PC-3 (cell line): ENCODE measurements at regions not wholly inside any gene's neighbourhood (a gene's known extent, or its start where the extent isn't known, plus 50 kb on each side); places are given as distances from the start of the nearest gene placed in this dataset.

Source experiments
- ATAC-seq: fragments of 200-7000 bp; cut with Tn5 transposase; 2 replicates; pipeline ENCODE4 v1.9.1; 2020; ENCODE audit warnings: mild to moderate bottlenecking, moderate library complexity
- BruUV-seq: library from RNA; stranded (reverse); fragments of 400-500 nt; replicated peaks from 2 replicates; lab custom pipeline; 2021; lab: Mats Ljungman, UMichigan
- CTCF ChIA-PET: fragments of 300-600 bp; sonication (Branson Sonifier 250); formaldehyde crosslinking; loops from one replicate; lab custom pipeline; 2022; ENCODE audit warnings: antibody characterized with exemption; lab: Charles Lee
- POLR2A ChIA-PET: fragments of 300-600 bp; sonication (Branson Sonifier 250); formaldehyde crosslinking; loops from one replicate; lab custom pipeline; 2022; ENCODE audit warnings: antibody characterized with exemption; ENCODE audit not compliant: unreplicated experiment; lab: Charles Lee
- DNase-seq: peaks from one replicate; pipeline ENCODE4 v3.0.0-alpha.2; 2015
- H2AFZ ChIP-seq: fragments of 300-600 bp; sonication (generic); 2 replicates; pipeline ENCODE4 v1.6.0; 2016; ENCODE audit warnings: antibody characterized with exemption, low read length
- H3F3A ChIP-seq: fragments of 300-600 bp; sonication (generic); one replicate; pipeline ENCODE4 v1.6.0; 2017; ENCODE audit warnings: antibody characterized with exemption, low read length, control low read depth, mild to moderate bottlenecking; ENCODE audit not compliant: unreplicated experiment
- H3K27ac ChIP-seq: fragments of 300-600 bp; sonication (generic); 2 replicates; pipeline ENCODE4 v1.5.1; 2016; ENCODE audit warnings: mild to moderate bottlenecking, low read length
- H3K27me3 ChIP-seq: fragments of 300-600 bp; sonication (generic); 2 replicates; pipeline ENCODE4 v1.6.1; 2016; ENCODE audit warnings: low read length, mixed read lengths
- H3K36me3 ChIP-seq: fragments of 300-600 bp; sonication (generic); 2 replicates; pipeline ENCODE4 v1.6.1; 2016; ENCODE audit warnings: low read depth, mixed run types, low read length, mixed read lengths
- H3K4me1 ChIP-seq: fragments of 300-600 bp; sonication (generic); 2 replicates; pipeline ENCODE4 v1.5.1; 2016; ENCODE audit warnings: low read length; ENCODE audit not compliant: insufficient read depth
- H3K4me2 ChIP-seq: fragments of 300-600 bp; sonication (generic); 2 replicates; pipeline ENCODE4 v1.6.0; 2016; ENCODE audit warnings: low read length
- H3K4me3 ChIP-seq: fragments of 300-600 bp; sonication (generic); 2 replicates; pipeline ENCODE4 v1.5.1; 2016; ENCODE audit warnings: mild to moderate bottlenecking, low read length, mixed read lengths
- H3K79me2 ChIP-seq: fragments of 300-600 bp; sonication (generic); 2 replicates; pipeline ENCODE4 v1.6.1; 2017; ENCODE audit warnings: low read length, mixed read lengths
- H3K9ac ChIP-seq: fragments of 300-600 bp; sonication (generic); 2 replicates; pipeline ENCODE4 v1.6.0; 2016; ENCODE audit warnings: mild to moderate bottlenecking, low read length
- H3K9me2 ChIP-seq: fragments of 300-600 bp; sonication (generic); replicated peaks from 2 replicates; pipeline ENCODE4 v1.6.1; 2016; ENCODE audit warnings: mixed run types, low read length, mixed read lengths
- H3K9me3 ChIP-seq: fragments of 300-600 bp; sonication (generic); 2 replicates; pipeline ENCODE4 v1.6.1; 2016; ENCODE audit warnings: low read length, mixed read lengths
- H4K20me1 ChIP-seq: fragments of 300-600 bp; sonication (generic); 2 replicates; pipeline ENCODE4 v1.6.1; 2016; ENCODE audit warnings: low read length, mixed read lengths
- EZH2 ChIP-seq: fragments of 300-600 bp; sonication (generic); IDR thresholded peaks from one replicate; pipeline ENCODE4 v1.6.1; 2017; ENCODE audit warnings: antibody characterized with exemption, mild to moderate bottlenecking, low read length; ENCODE audit not compliant: unreplicated experiment
- EZH2phosphoT487 ChIP-seq: fragments of 300-600 bp; sonication (generic); IDR thresholded peaks from 2 replicates; pipeline ENCODE4 v1.6.1; 2018; ENCODE audit warnings: mild to moderate bottlenecking, antibody characterized with exemption, low read length, borderline replicate concordance
- intact Hi-C: fragments of 100-400 bp; cut with micrococcal nuclease; formaldehyde crosslinking; loops from 2 replicates; pipeline ENCODE4 v1.9.0; 2023
- TF ChIP-seq, protein P1 (sequence below): fragments of 300-600 bp; sonication (generic); conservative IDR thresholded peaks from 2 replicates; pipeline ENCODE4 v1.5.1; 2017; ENCODE audit warnings: antibody characterized with exemption, low read depth, mild to moderate bottlenecking, low read length

DNA sequence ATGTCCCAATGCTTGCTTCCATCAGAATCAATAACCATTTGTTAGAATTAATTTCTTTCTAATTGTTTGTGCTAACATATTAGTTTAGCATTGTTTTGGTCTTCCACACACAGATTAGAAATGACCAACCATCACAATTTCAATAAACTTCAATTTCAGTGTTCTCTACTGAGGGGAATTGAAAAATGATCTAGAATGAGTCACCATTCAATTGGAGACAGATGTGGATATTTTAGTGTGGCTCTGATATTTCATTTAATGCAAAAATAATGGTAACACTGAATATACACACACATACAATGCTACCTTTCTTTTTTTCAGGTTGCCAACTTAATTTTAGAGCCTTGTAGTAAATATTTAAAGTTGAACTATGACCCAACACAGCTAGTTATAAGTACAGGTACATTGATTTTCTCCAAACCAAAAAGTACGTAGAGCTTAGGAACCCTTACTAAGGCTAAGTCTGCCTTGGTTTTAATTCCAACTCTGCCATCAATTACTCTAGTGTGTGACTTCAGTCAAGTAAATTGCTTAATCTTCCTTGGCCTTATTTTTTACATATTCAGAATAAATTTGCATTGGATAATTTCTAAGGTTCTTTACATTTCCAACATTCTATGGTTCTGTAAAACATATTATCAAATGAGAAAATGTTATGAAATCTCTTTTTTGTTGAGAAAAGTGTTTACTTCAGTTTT, 143.9 kb downstream of the DMRTA1 start:
- ChIA-PET CTCF (no interaction called here), POLR2A (no interaction called here)
- ATAC-seq (no peak), DNase-seq (no peak)
- TF ChIP-seq EZH2phosphoT487 = no peak
- TF ChIP-seq, protein P1, sequence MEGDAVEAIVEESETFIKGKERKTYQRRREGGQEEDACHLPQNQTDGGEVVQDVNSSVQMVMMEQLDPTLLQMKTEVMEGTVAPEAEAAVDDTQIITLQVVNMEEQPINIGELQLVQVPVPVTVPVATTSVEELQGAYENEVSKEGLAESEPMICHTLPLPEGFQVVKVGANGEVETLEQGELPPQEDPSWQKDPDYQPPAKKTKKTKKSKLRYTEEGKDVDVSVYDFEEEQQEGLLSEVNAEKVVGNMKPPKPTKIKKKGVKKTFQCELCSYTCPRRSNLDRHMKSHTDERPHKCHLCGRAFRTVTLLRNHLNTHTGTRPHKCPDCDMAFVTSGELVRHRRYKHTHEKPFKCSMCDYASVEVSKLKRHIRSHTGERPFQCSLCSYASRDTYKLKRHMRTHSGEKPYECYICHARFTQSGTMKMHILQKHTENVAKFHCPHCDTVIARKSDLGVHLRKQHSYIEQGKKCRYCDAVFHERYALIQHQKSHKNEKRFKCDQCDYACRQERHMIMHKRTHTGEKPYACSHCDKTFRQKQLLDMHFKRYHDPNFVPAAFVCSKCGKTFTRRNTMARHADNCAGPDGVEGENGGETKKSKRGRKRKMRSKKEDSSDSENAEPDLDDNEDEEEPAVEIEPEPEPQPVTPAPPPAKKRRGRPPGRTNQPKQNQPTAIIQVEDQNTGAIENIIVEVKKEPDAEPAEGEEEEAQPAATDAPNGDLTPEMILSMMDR = no peak
- TF ChIP-seq EZH2 = no peak
- H3K9me2 ChIP-seq = no peaks in the 10 kb centered on the region
- no peaks in the 10 kb centered on the region for H3K36me3 ChIP-seq
- no peaks in the 10 kb centered on the region for H3K79me2 ChIP-seq
- H3K27me3 ChIP-seq = no peaks in the 10 kb centered on the region
- intact Hi-C loops = no loop called here
- no peaks in the 10 kb centered on the region for H3K4me1 ChIP-seq
- no peaks in the 10 kb centered on the region for H4K20me1 ChIP-seq
- no peak overlapping the region for H3K27ac ChIP-seq
- H3K9ac ChIP-seq = no peak overlapping the region
- no TSS peak for BruUV-seq
- H3K9me3 ChIP-seq = no peaks in the 10 kb centered on the region
- H3K4me2 ChIP-seq = no peak overlapping the region
- no peak overlapping the region for H3K4me3 ChIP-seq
- H2AFZ ChIP-seq = no peak overlapping the region
- H3F3A ChIP-seq = no peaks in the 10 kb centered on the region

DNA sequence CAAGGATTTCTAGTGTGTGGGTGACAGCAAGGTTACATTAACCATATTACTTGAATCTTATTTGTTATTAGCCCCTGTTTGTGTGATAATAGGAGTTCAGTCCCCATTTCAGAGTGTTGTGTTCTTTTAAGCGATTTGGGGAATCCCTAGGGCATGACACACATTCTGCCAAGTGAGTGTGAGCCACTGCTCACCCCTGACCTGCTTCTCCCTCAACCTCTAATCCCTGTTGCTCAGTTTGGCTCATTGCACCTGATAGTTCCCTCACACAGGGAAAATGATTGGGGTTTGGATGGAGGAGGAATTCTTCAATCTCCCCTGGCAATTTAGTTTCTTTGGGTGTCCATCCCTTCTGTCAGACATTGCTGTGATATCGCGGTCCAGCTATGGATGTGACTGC, 149.2 kb downstream of the DMRTA1 start:
- ChIA-PET POLR2A (no interaction called here), CTCF (no interaction called here)
- H3K4me3 ChIP-seq = no peak overlapping the region
- intact Hi-C loops = no loop called here
- no peaks in the 10 kb centered on the region for H3K4me1 ChIP-seq
- no peaks in the 10 kb centered on the region for H3K79me2 ChIP-seq
- no peaks in the 10 kb centered on the region for H3K9me2 ChIP-seq
- DNase-seq = no peak
- no peaks in the 10 kb centered on the region for H3K36me3 ChIP-seq
- H3K4me2 ChIP-seq = no peak overlapping the region
- H4K20me1 ChIP-seq = no peaks in the 10 kb centered on the region
- no peak overlapping the region for H3K9ac ChIP-seq
- no peak for ATAC-seq
- H2AFZ ChIP-seq = no peak overlapping the region
- H3F3A ChIP-seq = no peaks in the 10 kb centered on the region
- TF ChIP-seq EZH2phosphoT487 = no peak
- TF ChIP-seq, protein P1 = no peak
- no peak for TF ChIP-seq EZH2
- H3K27ac ChIP-seq = no peak overlapping the region
- BruUV-seq = no TSS peak
- no peaks in the 10 kb centered on the region for H3K27me3 ChIP-seq
- no peaks in the 10 kb centered on the region for H3K9me3 ChIP-seq

DNA sequence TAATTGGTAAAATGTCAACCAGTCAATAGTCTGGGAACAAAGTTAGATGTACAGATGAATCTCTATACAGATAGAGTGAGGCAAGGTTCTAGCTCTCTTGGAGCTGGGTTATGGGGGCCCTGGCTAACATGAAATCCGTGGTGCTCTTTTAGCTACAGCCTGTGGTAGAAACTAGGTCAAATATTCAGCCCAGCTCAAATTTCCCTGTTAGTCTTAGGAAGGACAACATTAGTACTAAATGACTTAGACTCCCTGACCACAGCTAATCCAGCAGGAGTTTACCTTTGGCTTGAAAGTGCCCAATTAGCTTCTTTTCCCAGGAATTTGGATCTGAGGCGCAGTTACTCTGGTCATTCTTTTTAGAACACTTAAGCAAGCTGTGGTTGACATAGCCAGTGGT, 170.5 kb downstream of the DMRTA1 start:
- H3K27ac ChIP-seq = no peak overlapping the region
- H3K36me3 ChIP-seq = no peaks in the 10 kb centered on the region
- peak; percentile 2 for DNase-seq
- no peaks in the 10 kb centered on the region for H3K27me3 ChIP-seq
- H3F3A ChIP-seq = no peaks in the 10 kb centered on the region
- no peaks in the 10 kb centered on the region for H3K4me1 ChIP-seq
- no peaks in the 10 kb centered on the region for H3K9me3 ChIP-seq
- no peaks in the 10 kb centered on the region for H4K20me1 ChIP-seq
- no peaks in the 10 kb centered on the region for H3K79me2 ChIP-seq
- ChIA-PET CTCF (no interaction called here), POLR2A (interaction anchor here (0.7 kb wide), 1 partner anchor 499 kb away, joined by 5 read pairs; no protein-coding TSS in a partner anchor)
- no TSS peak for BruUV-seq
- H3K4me2 ChIP-seq = no peak overlapping the region
- no peaks in the 10 kb centered on the region for H3K9me2 ChIP-seq
- intact Hi-C loops = no loop called here
- no peak overlapping the region for H3K9ac ChIP-seq
- H2AFZ ChIP-seq = no peak overlapping the region
- no peak for ATAC-seq
- TF ChIP-seq, protein P1 = no peak
- TF ChIP-seq EZH2phosphoT487 (no peak), EZH2 (no peak)
- no peak overlapping the region for H3K4me3 ChIP-seq
